ENCODE measurements at regions not wholly inside any gene's neighbourhood (a gene's known extent, or its start where the extent isn't known, plus 50 kb on each side); places are given as distances from the start of the nearest gene placed in this dataset.

DNA sequence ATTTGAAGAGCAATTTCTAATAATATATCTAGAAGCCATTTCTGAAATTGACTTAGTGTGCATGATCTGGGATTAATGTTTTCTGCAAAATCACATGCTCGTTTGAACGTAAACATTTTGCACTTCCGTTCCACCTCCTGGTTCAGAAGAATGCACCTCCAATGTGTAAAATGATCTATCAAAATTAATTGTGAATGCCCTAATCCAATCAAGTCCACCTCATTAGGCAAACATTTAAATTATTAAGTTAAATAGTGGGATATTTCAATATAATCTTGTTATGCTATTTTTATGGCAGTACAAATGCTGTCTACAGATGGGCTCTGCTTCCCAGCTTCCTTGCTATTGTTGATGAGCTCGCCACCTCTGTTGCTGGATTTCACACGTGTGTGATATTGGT lies 542.5 kb downstream of the INSC start:
- no peak for DNase-seq
- H3K9me3 Mint-ChIP-seq = no peaks in the 10 kb centered on the region
- H3K27ac Mint-ChIP-seq = no peak overlapping the region
- H3K4me1 Mint-ChIP-seq = no peaks in the 10 kb centered on the region
- peaks cover 5 to 13% (median 10%) of the 10 kb centered on the region in 3 donors for H3K27me3 Mint-ChIP-seq
- no peak overlapping the region for H3K4me3 Mint-ChIP-seq
- ATAC-seq (ENCODE audit: low read depth in 2 of 2) = no peak
- no peaks in the 10 kb centered on the region for H3K36me3 Mint-ChIP-seq

DNA sequence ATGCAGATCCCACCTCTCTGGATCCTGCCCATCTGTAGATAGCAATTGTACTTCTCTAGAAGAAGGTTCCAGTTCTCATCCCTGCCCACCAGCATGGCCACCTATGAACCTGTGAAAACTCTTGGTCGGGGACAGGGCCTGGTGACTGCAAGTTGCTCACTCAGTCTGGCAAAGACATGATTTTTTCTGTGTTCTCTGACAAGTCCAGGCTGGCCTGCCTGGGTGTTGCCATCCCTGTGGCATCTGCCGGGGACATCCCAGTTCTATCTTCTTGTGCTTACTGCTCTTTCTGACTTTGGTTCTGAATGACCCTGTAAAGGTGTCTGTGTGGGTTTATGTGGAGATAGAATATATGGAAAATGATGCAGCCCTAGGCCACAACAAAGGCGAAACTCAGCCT lies 545.8 kb downstream of the INSC start:
- ATAC-seq (ENCODE audit: low read depth in 2 of 2) (no peak), DNase-seq (no peak)
- Mint-ChIP-seq H3K9me3 (peaks cover 0 to 11% (median 2%) of the 10 kb centered on the region in 7 donors), H3K4me3 (no peak overlapping the region), H3K4me1 (no peaks in the 10 kb centered on the region), H3K27me3 (peaks cover 4 to 21% (median 6%) of the 10 kb centered on the region in 3 donors), H3K36me3 (no peaks in the 10 kb centered on the region), H3K27ac (no peak overlapping the region)

- Mint-ChIP-seq H3K9me3 (peaks cover 0 to 11% (median 3%) of the 10 kb centered on the region in 7 donors), H3K36me3 (no peaks in the 10 kb centered on the region), H3K27me3 (peaks cover 4 to 21% (median 6%) of the 10 kb centered on the region in 3 donors), H3K27ac (no peak overlapping the region), H3K4me3 (no peak overlapping the region), H3K4me1 (no peaks in the 10 kb centered on the region)
- DNase-seq (no peak), ATAC-seq (ENCODE audit: low read depth in 2 of 2) (no peak)
Measured at GRCh38 chr11:15662285-15662684, 547.6 kb downstream of the INSC start.

- H3K27me3 Mint-ChIP-seq = peaks cover 6 to 21% (median 8%) of the 10 kb centered on the region in 3 donors
Measured at GRCh38 chr11:15663777-15664218, 549.1 kb downstream of the INSC start.

GRCh38 chr11:15665368-15665871 lies 550.7 kb downstream of the INSC start:
- Mint-ChIP-seq H3K36me3 (no peaks in the 10 kb centered on the region), H3K27me3 (peaks cover 6 to 21% (median 8%) of the 10 kb centered on the region in 3 donors)
- no peak for DNase-seq

More at GRCh38 chr11:15663777-15664218, 549.1 kb downstream of the INSC start:
- no peaks in the 10 kb centered on the region for H3K36me3 Mint-ChIP-seq
- no peaks in the 10 kb centered on the region for H3K4me1 Mint-ChIP-seq
- ATAC-seq (ENCODE audit: low read depth in 2 of 2) (no peak), DNase-seq (no peak)
- peak overlapping the region in 1 of 8 donors; percentile 63 for H3K4me3 Mint-ChIP-seq
- H3K9me3 Mint-ChIP-seq = peaks cover 0 to 11% (median 3%) of the 10 kb centered on the region in 7 donors
- no peak overlapping the region for H3K27ac Mint-ChIP-seq

DNA sequence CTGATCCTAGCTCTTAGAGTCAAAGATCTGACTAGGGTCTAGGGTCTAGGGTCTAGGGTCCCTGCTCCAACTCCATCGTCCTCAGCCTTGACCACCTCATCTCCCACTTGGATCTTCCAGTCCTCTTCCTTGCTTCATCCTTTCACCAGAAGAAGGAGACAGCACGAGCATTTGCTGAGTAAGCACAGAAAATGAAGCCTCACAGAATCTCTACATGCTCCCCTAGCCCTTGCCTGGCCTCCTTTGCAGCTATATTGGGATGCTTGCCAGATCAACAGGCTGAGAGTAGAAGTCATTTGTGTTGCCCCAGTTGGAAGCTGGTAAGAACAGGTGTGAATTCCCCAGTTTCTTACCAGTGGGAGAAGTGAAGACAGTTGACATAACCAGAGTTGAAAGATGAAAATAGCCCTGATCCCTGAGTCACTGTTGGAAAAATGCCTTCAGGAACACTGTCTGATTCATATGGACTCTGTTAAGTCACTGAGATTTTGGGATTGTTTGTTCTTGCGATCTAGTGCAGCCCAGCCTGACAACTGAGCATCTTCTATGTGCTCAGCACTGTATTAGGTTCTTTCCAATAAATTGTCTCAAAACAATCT lies 552.5 kb downstream of the INSC start:
- Mint-ChIP-seq H3K9me3 (peaks cover 0 to 16% (median 4%) of the 10 kb centered on the region in 7 donors), H3K27ac (no peak overlapping the region), H3K4me3 (no peak overlapping the region), H3K4me1 (no peaks in the 10 kb centered on the region), H3K36me3 (no peaks in the 10 kb centered on the region), H3K27me3 (peaks cover 6 to 27% (median 8%) of the 10 kb centered on the region in 3 donors)
- ATAC-seq (ENCODE audit: low read depth in 2 of 2) (no peak), DNase-seq (no peak)

More at GRCh38 chr11:15665368-15665871, 550.7 kb downstream of the INSC start:
- Mint-ChIP-seq H3K4me3 (no peak overlapping the region), H3K9me3 (peaks cover 0 to 11% (median 3%) of the 10 kb centered on the region in 7 donors), H3K4me1 (no peaks in the 10 kb centered on the region), H3K27ac (no peak overlapping the region)
- no peak for ATAC-seq (ENCODE audit: low read depth in 2 of 2)

DNA sequence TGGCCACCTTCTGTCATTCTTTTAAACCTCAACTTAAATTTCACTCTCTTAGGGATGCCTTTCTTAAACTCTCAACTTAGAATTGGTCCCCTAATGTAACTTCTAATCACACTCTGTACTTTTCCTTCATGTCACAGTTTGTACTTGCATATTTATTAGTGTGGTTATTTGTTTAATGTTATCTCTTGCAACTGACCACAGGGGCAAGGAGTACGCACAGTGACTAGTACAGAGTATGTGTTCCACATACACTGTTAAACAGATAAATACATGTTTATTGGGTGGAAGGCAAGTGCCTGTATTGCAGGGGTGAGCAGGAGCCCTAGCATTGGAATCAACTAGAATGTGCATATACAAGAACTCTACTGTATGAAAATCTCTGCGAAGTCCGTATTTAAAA lies 554.0 kb downstream of the INSC start:
- no peaks in the 10 kb centered on the region for H3K4me1 Mint-ChIP-seq
- DNase-seq = no peak
- no peak overlapping the region for H3K27ac Mint-ChIP-seq
- peaks cover 6 to 20% (median 8%) of the 10 kb centered on the region in 3 donors for H3K27me3 Mint-ChIP-seq
- ATAC-seq (ENCODE audit: low read depth in 2 of 2) = no peak
- H3K9me3 Mint-ChIP-seq = peaks cover 0 to 12% (median 4%) of the 10 kb centered on the region in 7 donors
- no peak overlapping the region for H3K4me3 Mint-ChIP-seq
- H3K36me3 Mint-ChIP-seq = no peaks in the 10 kb centered on the region

- ATAC-seq (ENCODE audit: low read depth in 2 of 2) (no peak), DNase-seq (no peak)
- H3K27ac Mint-ChIP-seq = no peak overlapping the region
- H3K9me3 Mint-ChIP-seq = peaks cover 0 to 8% (median 5%) of the 10 kb centered on the region in 7 donors
- H3K4me1 Mint-ChIP-seq = no peaks in the 10 kb centered on the region
- H3K27me3 Mint-ChIP-seq = peaks cover 4 to 10% (median 5%) of the 10 kb centered on the region in 3 donors
- H3K36me3 Mint-ChIP-seq = no peaks in the 10 kb centered on the region
- no peak overlapping the region for H3K4me3 Mint-ChIP-seq
Measured at GRCh38 chr11:15670520-15671070, 555.9 kb downstream of the INSC start.

DNA sequence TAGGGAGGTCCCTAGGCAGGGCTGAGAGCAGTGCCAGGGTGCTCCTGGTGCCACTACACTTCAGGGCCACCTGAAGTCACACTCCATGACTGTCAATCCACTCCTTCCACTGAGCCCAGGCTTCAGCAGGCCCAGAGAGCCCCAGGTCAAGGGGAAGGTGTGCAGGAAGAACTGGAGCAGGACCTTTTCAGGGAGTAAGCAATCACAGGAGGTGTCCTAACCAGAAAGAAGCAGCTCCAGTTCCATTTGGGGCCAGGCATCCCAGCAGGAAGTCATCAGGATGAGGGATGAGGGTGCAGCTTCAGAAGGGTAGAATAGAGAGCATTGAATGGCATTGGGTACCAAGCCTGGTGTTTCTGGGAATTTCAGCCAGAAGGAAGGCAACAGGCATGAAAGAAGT lies 556.5 kb downstream of the INSC start:
- Mint-ChIP-seq H3K4me1 (no peaks in the 10 kb centered on the region), H3K27me3 (peaks cover 4 to 10% (median 5%) of the 10 kb centered on the region in 3 donors), H3K36me3 (no peaks in the 10 kb centered on the region), H3K27ac (no peak overlapping the region), H3K9me3 (peaks cover 0 to 11% (median 4%) of the 10 kb centered on the region in 7 donors), H3K4me3 (no peak overlapping the region)
- ATAC-seq (ENCODE audit: low read depth in 2 of 2) (no peak), DNase-seq (no peak)

DNA sequence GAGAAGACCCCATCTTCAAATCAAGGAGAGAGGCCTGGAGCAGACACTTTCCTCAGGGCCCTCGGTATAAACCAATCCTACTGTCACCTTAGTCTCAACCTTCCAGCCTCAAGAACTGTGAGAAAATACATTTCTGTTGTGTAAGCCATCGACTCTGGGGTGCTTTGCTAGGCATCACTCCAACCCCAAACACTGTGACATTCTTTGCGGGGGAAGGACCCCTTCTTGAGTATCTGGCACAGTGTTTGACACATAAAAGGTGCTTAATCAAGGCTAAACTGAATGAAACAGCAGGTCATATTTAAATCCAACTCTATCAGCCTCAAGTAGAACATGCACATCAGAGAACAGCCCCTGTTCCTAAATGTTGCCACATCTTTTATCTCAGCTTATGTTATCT lies 558.1 kb downstream of the INSC start:
- ATAC-seq (ENCODE audit: low read depth in 2 of 2) (no peak), DNase-seq (no peak)
- Mint-ChIP-seq H3K36me3 (no peaks in the 10 kb centered on the region), H3K27me3 (peaks cover 4 to 10% (median 5%) of the 10 kb centered on the region in 3 donors), H3K9me3 (peaks cover 6 to 27% (median 17%) of the 10 kb centered on the region in 7 donors), H3K4me3 (no peak overlapping the region), H3K27ac (no peak overlapping the region), H3K4me1 (no peaks in the 10 kb centered on the region)

- Mint-ChIP-seq H3K9me3 (peaks cover 6 to 33% (median 18%) of the 10 kb centered on the region in 7 donors), H3K36me3 (peaks cover 0 to 1% of the 10 kb centered on the region in 2 donors), H3K4me1 (no peaks in the 10 kb centered on the region), H3K4me3 (no peak overlapping the region), H3K27me3 (peaks cover 0 to 10% (median 5%) of the 10 kb centered on the region in 3 donors), H3K27ac (no peak overlapping the region)
- ATAC-seq (ENCODE audit: low read depth in 2 of 2) = no peak
- no peak for DNase-seq
Measured at GRCh38 chr11:15673408-15673831, 558.7 kb downstream of the INSC start.

DNA sequence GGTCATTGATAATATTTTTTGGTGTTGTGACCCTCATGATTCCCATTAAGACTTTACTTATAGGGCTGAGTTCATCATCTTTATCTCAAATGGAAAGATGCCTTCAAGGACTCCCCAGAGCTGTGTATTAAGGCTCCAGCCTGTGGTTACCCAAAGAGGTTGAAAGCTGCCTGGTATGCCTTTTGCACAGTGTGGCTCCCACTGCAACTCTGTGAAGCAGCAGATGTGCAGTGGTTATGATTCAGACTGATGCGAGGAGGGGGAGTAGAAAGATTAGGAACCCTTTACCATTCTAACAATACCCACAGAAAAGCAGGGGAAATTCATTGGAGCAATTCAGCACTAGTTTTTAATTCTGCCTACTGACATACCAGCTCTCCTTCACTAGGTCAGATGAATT lies 560.0 kb downstream of the INSC start:
- Mint-ChIP-seq H3K9me3 (peaks cover 10 to 41% (median 22%) of the 10 kb centered on the region in 7 donors), H3K27ac (peak overlapping the region in 1 of 6 donors; percentile 76), H3K27me3 (peaks cover 0 to 10% (median 5%) of the 10 kb centered on the region in 3 donors), H3K4me3 (no peak overlapping the region), H3K36me3 (peaks cover 0 to 6% of the 10 kb centered on the region in 2 donors), H3K4me1 (no peaks in the 10 kb centered on the region)
- ATAC-seq (ENCODE audit: low read depth in 2 of 2) (no peak), DNase-seq (no peak)

GRCh38 chr11:15675683-15676082 lies 561.0 kb downstream of the INSC start:
- Mint-ChIP-seq H3K4me1 (no peaks in the 10 kb centered on the region), H3K36me3 (peaks cover 0 to 6% of the 10 kb centered on the region in 2 donors), H3K4me3 (no peak overlapping the region), H3K9me3 (peaks cover 13 to 41% (median 22%) of the 10 kb centered on the region in 7 donors), H3K27me3 (peaks cover 0 to 10% (median 5%) of the 10 kb centered on the region in 3 donors), H3K27ac (no peak overlapping the region)
- DNase-seq = no peak
- no peak for ATAC-seq (ENCODE audit: low read depth in 2 of 2)

DNA sequence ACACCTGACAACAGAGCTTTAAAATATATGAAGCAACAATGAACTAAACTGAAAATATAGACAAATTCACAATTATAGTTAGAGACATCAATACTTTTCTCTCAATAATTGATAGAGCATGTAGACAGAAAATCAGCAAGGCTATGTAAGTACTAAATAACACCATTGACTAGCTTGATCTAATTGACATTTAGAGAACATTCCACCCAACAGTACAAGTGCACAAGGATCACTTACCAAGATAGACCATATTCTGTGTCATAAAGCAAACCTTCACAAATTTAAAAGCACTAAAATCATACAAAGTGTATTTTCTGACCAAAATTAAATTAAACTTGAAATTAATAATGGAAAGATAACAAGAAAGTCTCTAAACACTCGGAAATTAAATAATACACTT lies 562.5 kb downstream of the INSC start:
- ATAC-seq (ENCODE audit: low read depth in 2 of 2) = no peak
- no peak for DNase-seq
- Mint-ChIP-seq H3K27ac (no peak overlapping the region), H3K4me3 (peak overlapping the region in 1 of 8 donors; percentile 5), H3K36me3 (peaks cover 0 to 6% of the 10 kb centered on the region in 2 donors), H3K4me1 (no peaks in the 10 kb centered on the region), H3K27me3 (peaks cover 0 to 5% (median 0%) of the 10 kb centered on the region in 3 donors), H3K9me3 (peaks cover 7 to 41% (median 21%) of the 10 kb centered on the region in 7 donors)
